IMR-90 (cell line): ENCODE measurements at regions not wholly inside any gene's neighbourhood (a gene's known extent, or its start where the extent isn't known, plus 50 kb on each side); places are given as distances from the start of the nearest gene placed in this dataset.

ENCODE experiments used
- ATAC-seq: fragments of 200-7000 bp; cut with Tn5 transposase; 2 replicates; pipeline ENCODE4 v1.9.1; 2020; ENCODE audit warnings: low read depth, mild to moderate bottlenecking, moderate library complexity
- BruUV-seq: library from RNA; stranded (reverse); fragments of 400-500 nt; replicated peaks from 2 replicates; lab custom pipeline; 2021; lab: Mats Ljungman, UMichigan
- CTCF ChIA-PET: fragments of 300-600 bp; formaldehyde crosslinking; extraction: SDS; loops from one replicate; lab custom pipeline; 2021; ENCODE audit warnings: antibody characterized with exemption; lab: Yijun Ruan, JAX
- POLR2A ChIA-PET: fragments of 300-600 bp; sonication (Branson Sonifier 250); formaldehyde crosslinking; loops from one replicate; lab custom pipeline; 2022; ENCODE audit warnings: antibody characterized with exemption; ENCODE audit not compliant: unreplicated experiment; lab: Charles Lee
- DNase-seq: peaks from one replicate; pipeline ENCODE4 v3.0.0; 2013
- H2AFZ ChIP-seq: replicated peaks from 2 replicates; pipeline ENCODE3; 2013; ENCODE audit warnings: low read length, mild to moderate bottlenecking; ENCODE audit not compliant: poor library complexity
- H2AK5ac ChIP-seq: 2 replicates; pipeline ENCODE4 v1.6.1; 2013; ENCODE audit warnings: low read depth, low read length, inconsistent platforms
- H2AK9ac ChIP-seq: replicated peaks from 2 replicates; pipeline ENCODE3; 2013; ENCODE audit warnings: mild to moderate bottlenecking, low read depth, low read length, moderate library complexity; ENCODE audit not compliant: poor library complexity
- H2BK120ac ChIP-seq: 2 replicates; pipeline ENCODE4 v1.6.1; 2013; ENCODE audit warnings: low read depth, low read length, inconsistent platforms
- H2BK15ac ChIP-seq: 3 replicates; pipeline ENCODE4 v1.6.1; 2013; ENCODE audit warnings: low read depth, low read length, inconsistent platforms
- H2BK20ac ChIP-seq: 2 replicates; pipeline ENCODE4 v1.6.1; 2013; ENCODE audit warnings: low read depth, mild to moderate bottlenecking, inconsistent platforms, low read length, moderate library complexity
- H2BK5ac ChIP-seq: 2 replicates; pipeline ENCODE4 v1.6.1; 2013; ENCODE audit warnings: mild to moderate bottlenecking, low read depth, low read length, inconsistent platforms; ENCODE audit not compliant: poor library complexity, severe bottlenecking
- H3K14ac ChIP-seq: replicated peaks from 2 replicates; pipeline ENCODE4 v1.6.1; 2013; ENCODE audit warnings: low read depth, low read length, inconsistent platforms
- H3K18ac ChIP-seq: 2 replicates; pipeline ENCODE4 v1.6.1; 2013; ENCODE audit warnings: low read depth, low read length, control low read depth
- H3K23ac ChIP-seq: 2 replicates; pipeline ENCODE4 v1.6.1; 2013; ENCODE audit warnings: low read depth, low read length, inconsistent platforms
- H3K27ac ChIP-seq: 2 replicates; pipeline ENCODE4 v1.5.1; 2013; ENCODE audit warnings: mild to moderate bottlenecking, control low read depth, low read length; ENCODE audit not compliant: insufficient read depth
- H3K27me3 ChIP-seq: 2 replicates; pipeline ENCODE4 v1.6.1; 2013; ENCODE audit warnings: low read length; ENCODE audit not compliant: control insufficient read depth, insufficient read depth
- H3K36me3 ChIP-seq: 2 replicates; pipeline ENCODE4 v1.6.1; 2013; ENCODE audit warnings: low read length, mixed read lengths; ENCODE audit not compliant: control insufficient read depth, insufficient read depth
- H3K4ac ChIP-seq: 2 replicates; pipeline ENCODE4 v1.6.1; 2013; ENCODE audit warnings: low read depth, low read length, inconsistent platforms
- H3K4me1 ChIP-seq: 2 replicates; pipeline ENCODE4 v1.6.1; 2013; ENCODE audit warnings: low read length, mixed read lengths; ENCODE audit not compliant: control insufficient read depth, insufficient read depth
- H3K4me2 ChIP-seq: 2 replicates; pipeline ENCODE4 v1.6.1; 2013; ENCODE audit warnings: low read depth, mild to moderate bottlenecking, control low read depth, low read length, moderate library complexity
- H3K4me3 ChIP-seq: 2 replicates; pipeline ENCODE4 v1.5.1; 2013; ENCODE audit warnings: low read depth, mild to moderate bottlenecking, control low read depth, low read length, moderate library complexity; ENCODE audit not compliant: insufficient read depth
- H3K56ac ChIP-seq: 2 replicates; pipeline ENCODE4 v1.6.1; 2013; ENCODE audit warnings: low read length, inconsistent platforms; ENCODE audit not compliant: insufficient read depth; ENCODE audit errors: extremely low read depth
- H3K79me1 ChIP-seq, 2 experiments: 2 replicates each; pipeline ENCODE4 v1.6.1; 2013; ENCODE audit warnings: low read length in 2 of 2, inconsistent platforms in 1 of 2, low read depth in 1 of 2
- H3K9ac ChIP-seq: 2 replicates; pipeline ENCODE4 v1.6.1; 2013; ENCODE audit warnings: low read depth, low read length, control low read depth
- H3K9me1 ChIP-seq: 2 replicates; pipeline ENCODE4 v1.6.1; 2013; ENCODE audit warnings: low read length, inconsistent platforms; ENCODE audit not compliant: insufficient read depth
- H3K9me3 ChIP-seq: 2 replicates; pipeline ENCODE4 v1.6.1; 2013; ENCODE audit warnings: low read length; ENCODE audit not compliant: control insufficient read depth, insufficient read depth
- H4K20me1 ChIP-seq: 2 replicates; pipeline ENCODE4 v1.6.1; 2013; ENCODE audit warnings: low read length, inconsistent platforms; ENCODE audit not compliant: insufficient read depth
- H4K5ac ChIP-seq: 2 replicates; pipeline ENCODE4 v1.6.1; 2013; ENCODE audit warnings: mild to moderate bottlenecking, low read depth, low read length, control low read depth
- H4K8ac ChIP-seq, 2 experiments: 2 replicates each; pipeline ENCODE4 v1.6.1; 2013; ENCODE audit warnings: low read depth in 2 of 2, low read length in 2 of 2, control low read depth in 1 of 2, inconsistent platforms in 1 of 2
- H4K91ac ChIP-seq: 2 replicates; pipeline ENCODE4 v1.6.1; 2013; ENCODE audit warnings: low read depth, low read length, inconsistent platforms; ENCODE audit not compliant: insufficient read depth
- FOS ChIP-seq: fragments of 150-350 bp; IDR thresholded peaks from 2 replicates; pipeline ENCODE4 v1.6.1; 2016; ENCODE audit warnings: low read depth, low read length
- POLR2A ChIP-seq: IDR thresholded peaks from 2 replicates; pipeline ENCODE4 v1.6.1; 2012; ENCODE audit warnings: mild to moderate bottlenecking, low read depth, low read length
- RAD21 ChIP-seq: IDR thresholded peaks from 2 replicates; pipeline ENCODE4 v1.6.1; 2012; ENCODE audit warnings: low read length, improper control_type of control experiment
- RFX5 ChIP-seq: IDR thresholded peaks from 2 replicates; pipeline ENCODE4 v1.8.0; 2012; ENCODE audit warnings: low read depth, mild to moderate bottlenecking, low read length, moderate library complexity
- WGBS, 2 experiments: methylation state at CpG; one replicate each; pipeline versions ENCODE4 v1.1.5 to v1.1.7; 2013; ENCODE audit warnings: missing lambda C conversion rate in 2 of 2; ENCODE audit not compliant: insufficient read length in 1 of 2; ENCODE audit errors: extremely low coverage in 2 of 2; 5-methylcytosine and 5-hydroxymethylcytosine counted together
- dilution Hi-C: fragments of 300-500 bp; cut with HindIII; formaldehyde crosslinking; loops from one replicate; pipeline ENCODE4 v1.14.3; 2018; ENCODE audit warnings: low sequenced_read_pairs; ENCODE audit not compliant: unreplicated experiment
- in situ Hi-C: fragments of 300-500 bp; cut with MboI; formaldehyde crosslinking; loops from 3 replicates; pipeline ENCODE4 v1.14.3; 2019; ENCODE audit warnings: low sequenced_read_pairs, inconsistent platforms, mixed read lengths
- intact Hi-C: fragments of 100-400 bp; cut with micrococcal nuclease; formaldehyde crosslinking; loops from 2 replicates; pipeline ENCODE4 v1.10.0; 2022

- Histone ChIP-seq H2BK120ac (no peak overlapping the region), H2BK5ac (no peak overlapping the region), H3K4me2 (no peak overlapping the region), H3K27me3 (peaks cover 2% of the 10 kb centered on the region), H3K4ac (no peak overlapping the region), H4K91ac (no peak overlapping the region), H3K4me3 (no peak overlapping the region), H3K18ac (no peak overlapping the region), H3K79me1 (no peaks in the 10 kb centered on the region), H3K36me3 (no peaks in the 10 kb centered on the region), H4K5ac (no peak overlapping the region), H3K23ac (no peak overlapping the region), H3K27ac (no peak overlapping the region), H3K9ac (no peak overlapping the region), H2AK9ac (no peak overlapping the region), H3K56ac (no peak overlapping the region), H3K4me1 (no peaks in the 10 kb centered on the region), H4K20me1 (no peaks in the 10 kb centered on the region), H3K9me1 (no peaks in the 10 kb centered on the region), H3K14ac (no peak overlapping the region), H2BK15ac (no peak overlapping the region), H4K8ac (no peak overlapping the region), H2BK20ac (no peak overlapping the region), H2AK5ac (no peak overlapping the region), H2AFZ (no peak overlapping the region), H3K9me3 (no peaks in the 10 kb centered on the region)
- no CpG with 5 or more reads among the region's 3 CpGs for WGBS, 2 experiments
- ChIA-PET CTCF (no interaction called here), POLR2A (no interaction called here)
- DNase-seq (no peak), ATAC-seq (no peak)
- BruUV-seq = no TSS peak
- in situ Hi-C loops = no loop called here
- dilution Hi-C loops = no loop called here
- TF ChIP-seq RAD21 = no peak
- no peak for TF ChIP-seq RFX5
- no peak for TF ChIP-seq POLR2A
- TF ChIP-seq FOS = no peak
- intact Hi-C loops = no loop called here
Measured at GRCh38 chr11:93606721-93607120, 54.8 kb upstream of the CEP295 start.
